BE2C (cell line): ENCODE measurements at regions not wholly inside any gene's neighbourhood (a gene's known extent, or its start where the extent isn't known, plus 50 kb on each side); places are given as distances from the start of the nearest gene placed in this dataset.

ENCODE experiments used
- DNase-seq: peaks from one replicate; pipeline ENCODE4 v3.0.0-alpha.2; 2020
- H3K27me3 ChIP-seq: fragments of 250-450 bp; sonication (Bioruptor Pico); 2 replicates; pipeline ENCODE4 v1.5.1; 2020; ENCODE audit warnings: mild to moderate bottlenecking
- H3K36me3 ChIP-seq: fragments of 250-450 bp; sonication (Bioruptor Pico); 2 replicates; pipeline ENCODE4 v1.5.1; 2020; ENCODE audit warnings: mild to moderate bottlenecking
- H3K4me1 ChIP-seq: fragments of 250-450 bp; sonication (Bioruptor Pico); 2 replicates; pipeline ENCODE4 v1.5.1; 2020
- H3K4me3 ChIP-seq: 2 replicates; pipeline ENCODE4 v1.5.1; 2011; ENCODE audit warnings: low read depth, low read length
- H3K9me3 ChIP-seq: fragments of 250-450 bp; sonication (Bioruptor Pico); 2 replicates; pipeline ENCODE4 v1.5.1; 2020
- CTCF ChIP-seq: IDR thresholded peaks from 2 replicates; pipeline ENCODE4 v1.5.1; 2012; ENCODE audit warnings: mild to moderate bottlenecking, low read depth, low read length

GRCh38 chr2:215699700-215700538 is 264.1 kb upstream of the FN1 start:
- H3K4me1 ChIP-seq, result no peaks in the 10 kb centered on the region
- DNase-seq, result no peak
- TF ChIP-seq CTCF, result no peak
- H3K4me3 ChIP-seq, result no peak overlapping the region
- no peaks in the 10 kb centered on the region for H3K9me3 ChIP-seq
- H3K27me3 ChIP-seq, result no peaks in the 10 kb centered on the region
- no peaks in the 10 kb centered on the region for H3K36me3 ChIP-seq

- Histone ChIP-seq H3K9me3 (no peaks in the 10 kb centered on the region; the same call in 1 of the 2 replicates), H3K4me3 (no peak overlapping the region), H3K4me1 (no peaks in the 10 kb centered on the region), H3K36me3 (no peaks in the 10 kb centered on the region), H3K27me3 (no peaks in the 10 kb centered on the region)
- no peak for DNase-seq
- TF ChIP-seq CTCF, result no peak
These were observed 263.1 kb upstream of the FN1 start for GRCh38 chr2:215699018-215699417.

- no peaks in the 10 kb centered on the region; the same call in 1 of the 2 replicates for H3K9me3 ChIP-seq
- no peaks in the 10 kb centered on the region for H3K36me3 ChIP-seq
- TF ChIP-seq CTCF, result no peak
- H3K4me3 ChIP-seq, result no peak overlapping the region
- no peaks in the 10 kb centered on the region for H3K4me1 ChIP-seq
- H3K27me3 ChIP-seq, result no peaks in the 10 kb centered on the region
- DNase-seq, result no peak
These were observed 262.7 kb upstream of the FN1 start for GRCh38 chr2:215698566-215698965.

DNA sequence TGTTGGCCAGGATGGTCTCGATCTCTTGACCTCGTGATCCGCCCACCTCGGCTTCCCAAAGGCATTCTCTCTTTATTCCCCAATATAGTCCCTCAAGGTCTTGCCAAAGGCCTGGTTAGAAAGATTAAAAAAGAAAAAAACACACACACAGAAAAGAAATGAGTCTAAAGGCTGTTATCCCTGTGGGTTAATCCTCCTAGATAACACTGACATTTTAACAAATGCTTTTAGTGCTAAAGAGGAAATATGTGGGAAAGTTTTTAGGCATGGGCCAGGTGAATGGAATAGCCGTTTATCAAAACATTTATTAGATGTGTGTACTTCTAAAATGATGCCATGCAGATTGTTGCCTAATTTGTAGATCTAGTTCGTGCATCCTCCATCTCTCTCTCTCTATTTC is 261.6 kb upstream of the FN1 start:
- Histone ChIP-seq H3K4me1 (no peaks in the 10 kb centered on the region), H3K4me3 (no peak overlapping the region), H3K27me3 (no peaks in the 10 kb centered on the region), H3K36me3 (no peaks in the 10 kb centered on the region), H3K9me3 (no peaks in the 10 kb centered on the region; the same call in 1 of the 2 replicates)
- no peak for TF ChIP-seq CTCF
- no peak for DNase-seq

DNA sequence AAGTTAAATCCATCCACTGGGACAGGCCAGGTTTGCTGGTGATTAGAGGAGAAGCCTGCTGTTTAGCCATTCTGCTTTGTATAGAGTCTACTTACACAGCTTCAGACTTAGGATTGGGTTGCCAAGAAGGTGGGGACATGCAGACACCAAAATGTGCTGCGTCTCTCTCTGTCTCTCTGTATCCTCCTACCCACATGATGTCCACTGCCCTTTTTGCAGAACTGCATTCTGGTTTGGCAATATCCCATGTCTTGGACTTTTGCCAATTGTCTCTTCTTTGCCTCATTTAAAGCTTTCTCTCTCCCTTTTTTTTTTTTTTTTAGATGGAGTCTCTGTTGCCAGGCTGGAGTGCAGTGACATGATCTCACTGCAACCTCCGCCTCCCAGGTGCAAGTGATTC is 261.1 kb upstream of the FN1 start:
- H3K4me3 ChIP-seq, result no peak overlapping the region
- H3K9me3 ChIP-seq, result no peaks in the 10 kb centered on the region; the same call in 1 of the 2 replicates
- no peaks in the 10 kb centered on the region for H3K4me1 ChIP-seq
- DNase-seq, result no peak
- H3K27me3 ChIP-seq, result no peaks in the 10 kb centered on the region
- H3K36me3 ChIP-seq, result no peaks in the 10 kb centered on the region
- no peak for TF ChIP-seq CTCF

- H3K4me1 ChIP-seq, result no peaks in the 10 kb centered on the region
These were observed 260.0 kb upstream of the FN1 start for GRCh38 chr2:215695861-215696260.

More at GRCh38 chr2:215695861-215696260, 260.0 kb upstream of the FN1 start:
- Histone ChIP-seq H3K27me3 (no peaks in the 10 kb centered on the region), H3K4me3 (no peak overlapping the region), H3K36me3 (no peaks in the 10 kb centered on the region), H3K9me3 (no peaks in the 10 kb centered on the region; the same call in 1 of the 2 replicates)
- no peak for DNase-seq
- no peak for TF ChIP-seq CTCF
